Astrocyte (in vitro differentiated cells and primary cell): ENCODE measurements at regions not wholly inside any gene's neighbourhood (a gene's known extent, or its start where the extent isn't known, plus 50 kb on each side); places are given as distances from the start of the nearest gene placed in this dataset.

Experiments used
- CTCF ChIP-seq: IDR thresholded peaks from 2 replicates; pipeline ENCODE4 v1.5.1; 2011; ENCODE audit warnings: low read depth, mild to moderate bottlenecking, inconsistent platforms, low read length, moderate library complexity; ENCODE audit not compliant: insufficient read depth
- EZH2 ChIP-seq: IDR thresholded peaks from 2 replicates; pipeline ENCODE4 v1.6.1; 2012; ENCODE audit warnings: mild to moderate bottlenecking, low read length, inconsistent platforms; ENCODE audit not compliant: insufficient read depth

DNA sequence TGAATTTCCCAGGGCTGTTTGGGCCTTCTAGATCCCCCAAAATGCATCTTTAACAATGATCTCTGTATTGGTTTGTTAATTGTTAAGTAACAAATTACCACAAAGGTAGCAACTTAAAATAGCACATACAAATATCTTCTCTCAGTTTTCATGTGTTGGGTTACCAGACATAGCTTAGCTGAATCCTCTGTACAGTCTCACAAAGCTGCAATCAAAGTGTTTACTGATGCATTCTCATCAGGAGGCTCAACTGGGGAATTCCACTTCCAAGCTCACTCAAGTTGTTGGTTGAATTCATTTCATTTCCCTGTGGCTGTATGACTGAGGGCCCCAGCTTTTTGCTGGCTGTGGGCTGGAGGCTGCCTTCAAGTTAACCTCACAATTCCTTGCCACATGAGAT lies 297.6 kb downstream of the RPLP1 start:
- TF ChIP-seq CTCF (no peak), EZH2 (no peak)
